IMR-90 (cell line): ENCODE measurements at regions not wholly inside any gene's neighbourhood (a gene's known extent, or its start where the extent isn't known, plus 50 kb on each side); places are given as distances from the start of the nearest gene placed in this dataset.
"Not testable (repeated sequence)": the region's sequence is repeated elsewhere in the genome, so short reads cannot be mapped to it uniquely, and the experiment has no call there.

ENCODE experiments used
- ATAC-seq: fragments of 200-7000 bp; cut with Tn5 transposase; 2 replicates; pipeline ENCODE4 v1.9.1; 2020; ENCODE audit warnings: low read depth, mild to moderate bottlenecking, moderate library complexity
- BruUV-seq: library from RNA; stranded (reverse); fragments of 400-500 nt; replicated peaks from 2 replicates; lab custom pipeline; 2021; lab: Mats Ljungman, UMichigan
- CTCF ChIA-PET: fragments of 300-600 bp; formaldehyde crosslinking; extraction: SDS; loops from one replicate; lab custom pipeline; 2021; ENCODE audit warnings: antibody characterized with exemption; lab: Yijun Ruan, JAX
- POLR2A ChIA-PET: fragments of 300-600 bp; sonication (Branson Sonifier 250); formaldehyde crosslinking; loops from one replicate; lab custom pipeline; 2022; ENCODE audit warnings: antibody characterized with exemption; ENCODE audit not compliant: unreplicated experiment; lab: Charles Lee
- DNase-seq: peaks from one replicate; pipeline ENCODE4 v3.0.0; 2013
- H2AFZ ChIP-seq: replicated peaks from 2 replicates; pipeline ENCODE3; 2013; ENCODE audit warnings: low read length, mild to moderate bottlenecking; ENCODE audit not compliant: poor library complexity
- H2AK5ac ChIP-seq: 2 replicates; pipeline ENCODE4 v1.6.1; 2013; ENCODE audit warnings: low read depth, low read length, inconsistent platforms
- H2AK9ac ChIP-seq: replicated peaks from 2 replicates; pipeline ENCODE3; 2013; ENCODE audit warnings: mild to moderate bottlenecking, low read depth, low read length, moderate library complexity; ENCODE audit not compliant: poor library complexity
- H2BK120ac ChIP-seq: 2 replicates; pipeline ENCODE4 v1.6.1; 2013; ENCODE audit warnings: low read depth, low read length, inconsistent platforms
- H2BK15ac ChIP-seq: 3 replicates; pipeline ENCODE4 v1.6.1; 2013; ENCODE audit warnings: low read depth, low read length, inconsistent platforms
- H2BK20ac ChIP-seq: 2 replicates; pipeline ENCODE4 v1.6.1; 2013; ENCODE audit warnings: low read depth, mild to moderate bottlenecking, inconsistent platforms, low read length, moderate library complexity
- H2BK5ac ChIP-seq: 2 replicates; pipeline ENCODE4 v1.6.1; 2013; ENCODE audit warnings: mild to moderate bottlenecking, low read depth, low read length, inconsistent platforms; ENCODE audit not compliant: poor library complexity, severe bottlenecking
- H3K14ac ChIP-seq: replicated peaks from 2 replicates; pipeline ENCODE4 v1.6.1; 2013; ENCODE audit warnings: low read depth, low read length, inconsistent platforms
- H3K18ac ChIP-seq: 2 replicates; pipeline ENCODE4 v1.6.1; 2013; ENCODE audit warnings: low read depth, low read length, control low read depth
- H3K23ac ChIP-seq: 2 replicates; pipeline ENCODE4 v1.6.1; 2013; ENCODE audit warnings: low read depth, low read length, inconsistent platforms
- H3K27ac ChIP-seq: 2 replicates; pipeline ENCODE4 v1.5.1; 2013; ENCODE audit warnings: mild to moderate bottlenecking, control low read depth, low read length; ENCODE audit not compliant: insufficient read depth
- H3K27me3 ChIP-seq: 2 replicates; pipeline ENCODE4 v1.6.1; 2013; ENCODE audit warnings: low read length; ENCODE audit not compliant: control insufficient read depth, insufficient read depth
- H3K36me3 ChIP-seq: 2 replicates; pipeline ENCODE4 v1.6.1; 2013; ENCODE audit warnings: low read length, mixed read lengths; ENCODE audit not compliant: control insufficient read depth, insufficient read depth
- H3K4ac ChIP-seq: 2 replicates; pipeline ENCODE4 v1.6.1; 2013; ENCODE audit warnings: low read depth, low read length, inconsistent platforms
- H3K4me1 ChIP-seq: 2 replicates; pipeline ENCODE4 v1.6.1; 2013; ENCODE audit warnings: low read length, mixed read lengths; ENCODE audit not compliant: control insufficient read depth, insufficient read depth
- H3K4me2 ChIP-seq: 2 replicates; pipeline ENCODE4 v1.6.1; 2013; ENCODE audit warnings: low read depth, mild to moderate bottlenecking, control low read depth, low read length, moderate library complexity
- H3K4me3 ChIP-seq: 2 replicates; pipeline ENCODE4 v1.5.1; 2013; ENCODE audit warnings: low read depth, mild to moderate bottlenecking, control low read depth, low read length, moderate library complexity; ENCODE audit not compliant: insufficient read depth
- H3K56ac ChIP-seq: 2 replicates; pipeline ENCODE4 v1.6.1; 2013; ENCODE audit warnings: low read length, inconsistent platforms; ENCODE audit not compliant: insufficient read depth; ENCODE audit errors: extremely low read depth
- H3K79me1 ChIP-seq, 2 experiments: 2 replicates each; pipeline ENCODE4 v1.6.1; 2013; ENCODE audit warnings: low read length in 2 of 2, inconsistent platforms in 1 of 2, low read depth in 1 of 2
- H3K9ac ChIP-seq: 2 replicates; pipeline ENCODE4 v1.6.1; 2013; ENCODE audit warnings: low read depth, low read length, control low read depth
- H3K9me1 ChIP-seq: 2 replicates; pipeline ENCODE4 v1.6.1; 2013; ENCODE audit warnings: low read length, inconsistent platforms; ENCODE audit not compliant: insufficient read depth
- H3K9me3 ChIP-seq: 2 replicates; pipeline ENCODE4 v1.6.1; 2013; ENCODE audit warnings: low read length; ENCODE audit not compliant: control insufficient read depth, insufficient read depth
- H4K20me1 ChIP-seq: 2 replicates; pipeline ENCODE4 v1.6.1; 2013; ENCODE audit warnings: low read length, inconsistent platforms; ENCODE audit not compliant: insufficient read depth
- H4K5ac ChIP-seq: 2 replicates; pipeline ENCODE4 v1.6.1; 2013; ENCODE audit warnings: mild to moderate bottlenecking, low read depth, low read length, control low read depth
- H4K8ac ChIP-seq, 2 experiments: 2 replicates each; pipeline ENCODE4 v1.6.1; 2013; ENCODE audit warnings: low read depth in 2 of 2, low read length in 2 of 2, control low read depth in 1 of 2, inconsistent platforms in 1 of 2
- H4K91ac ChIP-seq: 2 replicates; pipeline ENCODE4 v1.6.1; 2013; ENCODE audit warnings: low read depth, low read length, inconsistent platforms; ENCODE audit not compliant: insufficient read depth
- CEBPB ChIP-seq: IDR thresholded peaks from 2 replicates; pipeline ENCODE4 v1.6.1; 2012; ENCODE audit warnings: low read depth, low read length, improper control_type of control experiment
- CTCF ChIP-seq: conservative IDR thresholded peaks from 2 replicates; pipeline ENCODE4 v1.5.1; 2012; ENCODE audit warnings: mild to moderate bottlenecking, low read depth, low read length, improper control_type of control experiment
- FOS ChIP-seq: fragments of 150-350 bp; IDR thresholded peaks from 2 replicates; pipeline ENCODE4 v1.6.1; 2016; ENCODE audit warnings: low read depth, low read length
- MAFK ChIP-seq: IDR thresholded peaks from 2 replicates; pipeline ENCODE4 v1.6.1; 2012; ENCODE audit warnings: low read depth, low read length, improper control_type of control experiment
- MXI1 ChIP-seq: IDR thresholded peaks from 2 replicates; pipeline ENCODE4 v1.6.1; 2012; ENCODE audit warnings: low read depth, mild to moderate bottlenecking, low read length, moderate library complexity, borderline replicate concordance
- NFE2L2 ChIP-seq: fragments of 150-350 bp; IDR thresholded peaks from 2 replicates; pipeline ENCODE4 v1.6.1; 2016; ENCODE audit warnings: low read depth, mild to moderate bottlenecking, low read length
- RAD21 ChIP-seq: IDR thresholded peaks from 2 replicates; pipeline ENCODE4 v1.6.1; 2012; ENCODE audit warnings: low read length, improper control_type of control experiment
- RFX5 ChIP-seq: IDR thresholded peaks from 2 replicates; pipeline ENCODE4 v1.8.0; 2012; ENCODE audit warnings: low read depth, mild to moderate bottlenecking, low read length, moderate library complexity
- SMC3 ChIP-seq: fragments of 150-350 bp; IDR thresholded peaks from 2 replicates; pipeline ENCODE4 v1.6.1; 2016; ENCODE audit warnings: low read depth, mild to moderate bottlenecking, antibody characterized with exemption, low read length, moderate library complexity
- WGBS, 2 experiments: methylation state at CpG; one replicate each; pipeline versions ENCODE4 v1.1.5 to v1.1.7; 2013; ENCODE audit warnings: missing lambda C conversion rate in 2 of 2; ENCODE audit not compliant: insufficient read length in 1 of 2; ENCODE audit errors: extremely low coverage in 2 of 2; 5-methylcytosine and 5-hydroxymethylcytosine counted together
- dilution Hi-C: fragments of 300-500 bp; cut with HindIII; formaldehyde crosslinking; loops from one replicate; pipeline ENCODE4 v1.14.3; 2018; ENCODE audit warnings: low sequenced_read_pairs; ENCODE audit not compliant: unreplicated experiment
- in situ Hi-C: fragments of 300-500 bp; cut with MboI; formaldehyde crosslinking; loops from 3 replicates; pipeline ENCODE4 v1.14.3; 2019; ENCODE audit warnings: low sequenced_read_pairs, inconsistent platforms, mixed read lengths
- intact Hi-C: fragments of 100-400 bp; cut with micrococcal nuclease; formaldehyde crosslinking; loops from 2 replicates; pipeline ENCODE4 v1.10.0; 2022

DNA sequence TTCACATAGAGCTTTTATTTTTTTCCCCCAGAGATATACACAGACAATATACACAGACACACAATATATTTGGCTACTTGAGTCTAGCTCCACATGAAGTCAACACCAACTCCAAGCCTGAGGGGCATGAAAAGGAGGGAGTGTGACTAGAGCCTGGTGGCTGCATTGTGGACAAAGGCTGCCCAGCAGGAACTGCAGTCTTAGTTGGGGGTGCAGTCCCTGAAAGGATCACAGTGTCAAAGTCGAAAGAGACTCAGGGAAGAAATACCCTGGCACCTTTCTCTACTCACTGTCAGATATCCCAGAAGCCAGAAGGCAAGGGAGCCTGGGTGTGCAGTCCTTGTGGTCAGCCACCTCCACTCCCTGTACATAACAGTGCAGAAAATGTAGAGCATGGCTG is 231.6 kb upstream of the RPS23 start:
- Histone ChIP-seq H4K20me1 (no peaks in the 10 kb centered on the region), H2BK120ac (no peak overlapping the region), H3K14ac (no peak overlapping the region), H4K91ac (no peak overlapping the region), H4K5ac (no peak overlapping the region), H3K9ac (no peak overlapping the region), H3K27ac (no peak overlapping the region), H2BK5ac (no peak overlapping the region), H3K9me3 (no peaks in the 10 kb centered on the region), H3K27me3 (peaks cover 7% of the 10 kb centered on the region), H3K4me3 (no peak overlapping the region), H3K9me1 (no peaks in the 10 kb centered on the region), H3K4me1 (no peaks in the 10 kb centered on the region), H3K18ac (no peak overlapping the region), H3K36me3 (no peaks in the 10 kb centered on the region), H3K56ac (no peak overlapping the region), H3K79me1 (no peaks in the 10 kb centered on the region), H2BK15ac (no peak overlapping the region), H3K23ac (no peak overlapping the region; the same call in 1 of the 2 replicates), H2AFZ (no peak overlapping the region), H4K8ac (no peak overlapping the region), H2AK9ac (no peak overlapping the region), H3K4ac (no peak overlapping the region), H2BK20ac (no peak overlapping the region), H2AK5ac (no peak overlapping the region), H3K4me2 (no peak overlapping the region)
- ChIA-PET POLR2A (no interaction called here), CTCF (no interaction called here)
- WGBS, 2 experiments = no CpG with 5 or more reads among the region's 1 CpG
- no peak for DNase-seq
- dilution Hi-C loops (no loop called here), in situ Hi-C loops (no loop called here), intact Hi-C loops (no loop called here)
- no peak for ATAC-seq
- no TSS peak for BruUV-seq
- TF ChIP-seq CTCF (no peak), NFE2L2 (no peak), FOS (no peak), MAFK (no peak), SMC3 (no peak), RAD21 (no peak), MXI1 (no peak), RFX5 (no peak), CEBPB (no peak)

DNA sequence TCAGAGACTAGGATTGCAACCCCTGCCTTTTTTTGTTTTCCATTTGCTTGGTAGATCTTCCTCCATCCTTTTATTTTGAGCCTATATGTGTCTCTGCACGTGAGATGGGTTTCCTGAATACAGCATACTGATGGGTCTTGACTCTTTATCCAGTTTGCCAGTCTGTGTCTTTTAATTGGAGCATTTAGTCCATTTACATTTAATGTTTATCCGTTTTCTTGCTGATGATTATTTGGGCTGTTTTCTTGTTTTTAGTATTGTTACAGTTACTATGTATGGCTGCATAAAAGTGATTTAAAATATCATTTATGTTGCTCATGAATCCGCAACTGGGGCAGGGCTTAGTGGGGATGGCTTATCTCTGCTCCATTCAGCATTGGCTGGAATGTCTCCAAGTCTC is 228.2 kb upstream of the RPS23 start:
- H3K56ac ChIP-seq, POLR2A ChIA-PET, ATAC-seq, H3K4me2 ChIP-seq, H3K79me1 ChIP-seq, H4K8ac ChIP-seq, H3K4me3 ChIP-seq, H4K5ac ChIP-seq, H3K27ac ChIP-seq, dilution Hi-C loops, H3K23ac ChIP-seq, intact Hi-C loops, H3K9me1 ChIP-seq, in situ Hi-C loops, H3K27me3 ChIP-seq, H3K4me1 ChIP-seq, H3K9ac ChIP-seq, H3K9me3 ChIP-seq, H2BK120ac ChIP-seq, H3K4ac ChIP-seq, H2AFZ ChIP-seq, H2AK5ac ChIP-seq, H2BK20ac ChIP-seq, H3K18ac ChIP-seq, H2BK5ac ChIP-seq, H3K36me3 ChIP-seq, H3K14ac ChIP-seq, DNase-seq, H2BK15ac ChIP-seq, H4K20me1 ChIP-seq, BruUV-seq, H4K91ac ChIP-seq, H2AK9ac ChIP-seq: not testable (repeated sequence)
- CTCF ChIA-PET = interaction anchor here (0.9 kb wide), 1 partner anchor 12 kb away, joined by 3 read pairs; no protein-coding TSS in a partner anchor
- no CpG with 5 or more reads among the region's 3 CpGs for WGBS, 2 experiments
